Keratinocyte (primary cell): ENCODE measurements at regions not wholly inside any gene's neighbourhood (a gene's known extent, or its start where the extent isn't known, plus 50 kb on each side); places are given as distances from the start of the nearest gene placed in this dataset.
A peak's percentile ranks its signal among the peaks of the same experiment; 100 is the strongest.

Source experiments
- DNase-seq: peaks from one replicate; pipeline ENCODE4 v3.0.0-alpha.2; 2011; ENCODE audit warnings: low read depth, missing footprints, low spot score
- FAIRE-seq: peaks from 2 replicates; lab custom pipeline; 2011; peaks lifted over from hg19 to GRCh38; lab: Jason Lieb, UNC
- H2AFZ ChIP-seq: 2 replicates; pipeline ENCODE4 v1.6.0; 2012; ENCODE audit warnings: low read length, control low read depth, inconsistent platforms; ENCODE audit not compliant: control insufficient read depth
- H3K27ac ChIP-seq: 2 replicates; pipeline ENCODE4 v1.5.1; 2011; ENCODE audit warnings: low read length; ENCODE audit not compliant: control insufficient read depth, insufficient read depth
- H3K27me3 ChIP-seq: 3 replicates; pipeline ENCODE4 v1.6.0; 2011; ENCODE audit warnings: low read length; ENCODE audit not compliant: control insufficient read depth, insufficient read depth; ENCODE audit errors: extremely low read depth
- H3K36me3 ChIP-seq, 2 experiments: 2 replicates in 1 of 2; 3 replicates in 1 of 2; pipeline ENCODE4 v1.5.1; 2011; ENCODE audit warnings: low read length in 2 of 2, mild to moderate bottlenecking in 1 of 2; ENCODE audit not compliant: control insufficient read depth in 2 of 2, insufficient read depth in 2 of 2; ENCODE audit errors: extremely low read depth in 1 of 2
- H3K4me1 ChIP-seq: 3 replicates; pipeline ENCODE4 v1.5.1; 2011; ENCODE audit warnings: low read length; ENCODE audit not compliant: control insufficient read depth, insufficient read depth; ENCODE audit errors: extremely low read depth
- H3K4me2 ChIP-seq: 3 replicates; pipeline ENCODE4 v1.6.0; 2011; ENCODE audit warnings: low read depth, low read length; ENCODE audit not compliant: control insufficient read depth, insufficient read depth; ENCODE audit errors: extremely low read depth
- H3K4me3 ChIP-seq, 3 experiments: fragments of 200-600 bp in 1 of 3; sonication (generic) in 1 of 3; 2 replicates in 2 of 3; 3 replicates in 1 of 3; pipeline ENCODE4 v1.5.1; 2011 to 2016; ENCODE audit warnings: low read length in 3 of 3, mild to moderate bottlenecking in 3 of 3, control low read depth in 2 of 3, inconsistent platforms in 1 of 3, low read depth in 1 of 3, mixed read lengths in 1 of 3, mixed run types in 1 of 3, moderate library complexity in 1 of 3; ENCODE audit not compliant: control insufficient read depth in 2 of 3, insufficient read depth in 2 of 3; ENCODE audit errors: extremely low read depth in 1 of 3
- H3K79me2 ChIP-seq: 2 replicates; pipeline ENCODE4 v1.6.0; 2012; ENCODE audit warnings: low read length; ENCODE audit not compliant: control insufficient read depth, insufficient read depth
- H3K9ac ChIP-seq: 3 replicates; pipeline ENCODE4 v1.6.0; 2011; ENCODE audit warnings: low read length; ENCODE audit not compliant: control insufficient read depth, insufficient read depth; ENCODE audit errors: extremely low read depth
- H3K9me1 ChIP-seq: 3 replicates; pipeline ENCODE4 v1.6.0; 2011; ENCODE audit warnings: low read length; ENCODE audit not compliant: control insufficient read depth, insufficient read depth; ENCODE audit errors: extremely low read depth
- H3K9me3 ChIP-seq: 2 replicates; pipeline ENCODE4 v1.5.1; 2012; ENCODE audit warnings: low read depth, low read length; ENCODE audit not compliant: control insufficient read depth
- H4K20me1 ChIP-seq: 3 replicates; pipeline ENCODE4 v1.6.0; 2011; ENCODE audit warnings: low read length; ENCODE audit not compliant: control insufficient read depth, insufficient read depth; ENCODE audit errors: extremely low read depth
- CTCF ChIP-seq, 3 experiments: IDR thresholded peaks in 1 of 3; conservative IDR thresholded peaks in 1 of 3; optimal IDR thresholded peaks in 1 of 3; 2 replicates in 2 of 3; 3 replicates in 1 of 3; pipeline versions ENCODE3 to v1.5.1; 2011; ENCODE audit warnings: low read length in 3 of 3, mild to moderate bottlenecking in 3 of 3, moderate library complexity in 2 of 3, control low read depth in 1 of 3, inconsistent platforms in 1 of 3; ENCODE audit not compliant: insufficient read depth in 2 of 3; ENCODE audit errors: extremely low read depth in 1 of 3
- EZH2 ChIP-seq: IDR thresholded peaks from one replicate; pipeline ENCODE4 v1.6.1; 2012; ENCODE audit warnings: inconsistent platforms, mild to moderate bottlenecking, low read length, moderate library complexity
- dilution Hi-C: fragments of 300-500 bp; cut with MboI; formaldehyde crosslinking; loops from one replicate; pipeline ENCODE4 v1.7.0; 2020; ENCODE audit warnings: low sequenced_read_pairs; ENCODE audit not compliant: extremely low pct_ligation_motif_present

GRCh38 chr12:47504775-47505446, 200.9 kb downstream of the RPAP3 start:
- no peak overlapping the region for H3K27ac ChIP-seq
- no peaks in the 10 kb centered on the region for H3K36me3 ChIP-seq
- no peaks in the 10 kb centered on the region for H3K9me1 ChIP-seq
- no peak overlapping the region for H3K4me3 ChIP-seq
- no peaks in the 10 kb centered on the region for H3K27me3 ChIP-seq
- no peak overlapping the region for H3K9ac ChIP-seq
- no peaks in the 10 kb centered on the region for H3K79me2 ChIP-seq
- DNase-seq (no peak), FAIRE-seq (no peak)
- no peaks in the 10 kb centered on the region for H4K20me1 ChIP-seq
- no peak overlapping the region for H2AFZ ChIP-seq
- H3K4me2 ChIP-seq, result peak overlapping the region; percentile 8
- H3K4me1 ChIP-seq, result peaks cover 16% of the 10 kb centered on the region
- TF ChIP-seq EZH2, result no peak
- TF ChIP-seq CTCF (optimal IDR thresholded peaks at IDR 0.05 in 1 of 3, IDR thresholded peaks at IDR 0.05 in 1 of 3, conservative IDR thresholded peaks at IDR 0.05 in 1 of 3; ENCODE audit: extremely low read depth in 1 of 3, insufficient read depth in 2 of 3, low read length in 3 of 3), result no peak
- no peaks in the 10 kb centered on the region for H3K9me3 ChIP-seq
- dilution Hi-C loops, result no loop called here

- H3K27ac ChIP-seq, result no peak overlapping the region
- H3K79me2 ChIP-seq, result no peaks in the 10 kb centered on the region
- H3K27me3 ChIP-seq, result peaks cover 11% of the 10 kb centered on the region
- H4K20me1 ChIP-seq, result no peaks in the 10 kb centered on the region
- H3K9me1 ChIP-seq, result no peaks in the 10 kb centered on the region
- H3K9ac ChIP-seq, result no peak overlapping the region
- TF ChIP-seq CTCF (optimal IDR thresholded peaks at IDR 0.05 in 1 of 3, IDR thresholded peaks at IDR 0.05 in 1 of 3, conservative IDR thresholded peaks at IDR 0.05 in 1 of 3; ENCODE audit: extremely low read depth in 1 of 3, insufficient read depth in 2 of 3, low read length in 3 of 3) (no peak), EZH2 (no peak)
- dilution Hi-C loops, result no loop called here
- no peak for DNase-seq
- no peak overlapping the region for H3K4me2 ChIP-seq
- FAIRE-seq, result no peak
- H3K4me3 ChIP-seq, result no peak overlapping the region
- no peaks in the 10 kb centered on the region for H3K9me3 ChIP-seq
- H3K4me1 ChIP-seq, result no peaks in the 10 kb centered on the region
- no peaks in the 10 kb centered on the region for H3K36me3 ChIP-seq
- H2AFZ ChIP-seq, result no peak overlapping the region
Observed at GRCh38 chr12:47493801-47494200, 212.0 kb downstream of the RPAP3 start.
